ENCODE measurements at regions not wholly inside any gene's neighbourhood (a gene's known extent, or its start where the extent isn't known, plus 50 kb on each side); places are given as distances from the start of the nearest gene placed in this dataset.

- Histone ChIP-seq H3K4me3 (no peak overlapping the region), H4K20me1 (ENCODE audit: insufficient read depth) (no peaks in the 10 kb centered on the region), H3K36me3 (ENCODE audit: low read depth) (no peaks in the 10 kb centered on the region), H3K9me3 (ENCODE audit: low read depth) (no peaks in the 10 kb centered on the region), H3K27ac (no peak overlapping the region), H3K9ac (no peak overlapping the region), H3F3A (ENCODE audit: insufficient read depth) (no peaks in the 10 kb centered on the region), H3K79me2 (ENCODE audit: insufficient read depth) (no peaks in the 10 kb centered on the region), H3K27me3 (replicated peaks; ENCODE audit: insufficient read depth) (no peaks in the 10 kb centered on the region), H3K9me2 (ENCODE audit: insufficient read depth) (no peaks in the 10 kb centered on the region), H2AFZ (no peak overlapping the region), H3K4me2 (ENCODE audit: unreplicated experiment) (no peak overlapping the region), H3K4me1 (ENCODE audit: insufficient read depth) (no peaks in the 10 kb centered on the region)
- 14 to 17% methylated on average over 2 of the region's 2 CpGs for WGBS, 2 experiments (ENCODE audit: low coverage in 1 of 2, low lambda C conversion rate in 2 of 2, missing lambda C conversion rate in 2 of 2)
- DNase-seq, result no peak
- TF ChIP-seq EZH2phosphoT487 (IDR thresholded peaks at IDR 0.05; ENCODE audit: insufficient read depth, low read depth) (no peak), EZH2 (IDR thresholded peaks at IDR 0.05; ENCODE audit: insufficient read depth, poor library complexity, severe bottlenecking) (no peak)
- in situ Hi-C loops (cut with MboI), result no loop called here
Observed at GRCh38 chr10:10233229-10233628, 784.4 kb upstream of the CELF2 start.

GRCh38 chr10:10235003-10235402, 782.7 kb upstream of the CELF2 start:
- no peak overlapping the region for H2AFZ ChIP-seq
- H3K9me2 ChIP-seq (ENCODE audit: insufficient read depth), result no peaks in the 10 kb centered on the region
- in situ Hi-C loops (cut with MboI), result no loop called here
- no peaks in the 10 kb centered on the region for H4K20me1 ChIP-seq (ENCODE audit: insufficient read depth)
- H3K27me3 ChIP-seq (replicated peaks; ENCODE audit: insufficient read depth), result no peaks in the 10 kb centered on the region
- no peaks in the 10 kb centered on the region for H3K79me2 ChIP-seq (ENCODE audit: insufficient read depth)
- 35 to 48% methylated on average over 3 of the region's 3 CpGs for WGBS, 2 experiments (ENCODE audit: low coverage in 1 of 2, low lambda C conversion rate in 2 of 2, missing lambda C conversion rate in 2 of 2)
- TF ChIP-seq EZH2 (IDR thresholded peaks at IDR 0.05; ENCODE audit: insufficient read depth, poor library complexity, severe bottlenecking), result no peak
- TF ChIP-seq EZH2phosphoT487 (IDR thresholded peaks at IDR 0.05; ENCODE audit: insufficient read depth, low read depth), result no peak
- no peaks in the 10 kb centered on the region for H3K4me1 ChIP-seq (ENCODE audit: insufficient read depth)
- H3K9ac ChIP-seq, result no peak overlapping the region
- no peak overlapping the region for H3K27ac ChIP-seq
- no peaks in the 10 kb centered on the region for H3K36me3 ChIP-seq (ENCODE audit: low read depth)
- H3F3A ChIP-seq (ENCODE audit: insufficient read depth), result no peaks in the 10 kb centered on the region
- H3K4me3 ChIP-seq, result no peak overlapping the region
- no peak overlapping the region for H3K4me2 ChIP-seq (ENCODE audit: unreplicated experiment)
- H3K9me3 ChIP-seq (ENCODE audit: low read depth), result no peaks in the 10 kb centered on the region
- no peak for DNase-seq

GRCh38 chr10:10247585-10247984, 770.1 kb upstream of the CELF2 start:
- 29 to 35% methylated on average over 6 of the region's 6 CpGs for WGBS, 2 experiments (ENCODE audit: low coverage in 1 of 2, low lambda C conversion rate in 2 of 2, missing lambda C conversion rate in 2 of 2)
- no peak overlapping the region for H3K4me2 ChIP-seq (ENCODE audit: unreplicated experiment)
- no peak for DNase-seq
- H3K9ac ChIP-seq, result no peak overlapping the region
- no peaks in the 10 kb centered on the region for H3K36me3 ChIP-seq (ENCODE audit: low read depth)
- TF ChIP-seq EZH2 (IDR thresholded peaks at IDR 0.05; ENCODE audit: insufficient read depth, poor library complexity, severe bottlenecking), result no peak
- no peak for TF ChIP-seq EZH2phosphoT487 (IDR thresholded peaks at IDR 0.05; ENCODE audit: insufficient read depth, low read depth)
- H3K9me3 ChIP-seq (ENCODE audit: low read depth), result no peaks in the 10 kb centered on the region
- no peak overlapping the region for H3K27ac ChIP-seq
- no peaks in the 10 kb centered on the region for H3F3A ChIP-seq (ENCODE audit: insufficient read depth)
- in situ Hi-C loops (cut with MboI), result no loop called here
- H3K4me3 ChIP-seq, result no peak overlapping the region
- H3K27me3 ChIP-seq (replicated peaks; ENCODE audit: insufficient read depth), result no peaks in the 10 kb centered on the region
- H4K20me1 ChIP-seq (ENCODE audit: insufficient read depth), result no peaks in the 10 kb centered on the region
- H2AFZ ChIP-seq, result no peak overlapping the region
- H3K4me1 ChIP-seq (ENCODE audit: insufficient read depth), result no peaks in the 10 kb centered on the region
- H3K79me2 ChIP-seq (ENCODE audit: insufficient read depth), result no peaks in the 10 kb centered on the region
- no peaks in the 10 kb centered on the region for H3K9me2 ChIP-seq (ENCODE audit: insufficient read depth)

GRCh38 chr10:10256860-10257259, 760.8 kb upstream of the CELF2 start:
- H3K36me3 ChIP-seq (ENCODE audit: low read depth), result no peaks in the 10 kb centered on the region
- no peaks in the 10 kb centered on the region for H3K79me2 ChIP-seq (ENCODE audit: insufficient read depth)
- no peaks in the 10 kb centered on the region for H4K20me1 ChIP-seq (ENCODE audit: insufficient read depth)
- H3K4me2 ChIP-seq (ENCODE audit: unreplicated experiment), result no peak overlapping the region
- H3K27me3 ChIP-seq (replicated peaks; ENCODE audit: insufficient read depth), result no peaks in the 10 kb centered on the region
- H3K9me3 ChIP-seq (ENCODE audit: low read depth), result no peaks in the 10 kb centered on the region
- no peak overlapping the region for H2AFZ ChIP-seq
- in situ Hi-C loops (cut with MboI), result no loop called here
- H3K27ac ChIP-seq, result no peak overlapping the region
- no peak for DNase-seq
- H3F3A ChIP-seq (ENCODE audit: insufficient read depth), result no peaks in the 10 kb centered on the region
- H3K9ac ChIP-seq, result no peak overlapping the region
- WGBS, 2 experiments (ENCODE audit: low coverage in 1 of 2, low lambda C conversion rate in 2 of 2, missing lambda C conversion rate in 2 of 2), result 4 to 9% methylated on average over 3 of the region's 3 CpGs
- no peaks in the 10 kb centered on the region for H3K4me1 ChIP-seq (ENCODE audit: insufficient read depth)
- TF ChIP-seq EZH2phosphoT487 (IDR thresholded peaks at IDR 0.05; ENCODE audit: insufficient read depth, low read depth) (no peak), EZH2 (IDR thresholded peaks at IDR 0.05; ENCODE audit: insufficient read depth, poor library complexity, severe bottlenecking) (no peak)
- H3K4me3 ChIP-seq, result no peak overlapping the region
- no peaks in the 10 kb centered on the region for H3K9me2 ChIP-seq (ENCODE audit: insufficient read depth)

GRCh38 chr10:10259013-10259412, 758.7 kb upstream of the CELF2 start:
- TF ChIP-seq EZH2phosphoT487 (IDR thresholded peaks at IDR 0.05; ENCODE audit: insufficient read depth, low read depth) (no peak), EZH2 (IDR thresholded peaks at IDR 0.05; ENCODE audit: insufficient read depth, poor library complexity, severe bottlenecking) (no peak)
- Histone ChIP-seq H3K4me1 (ENCODE audit: insufficient read depth) (no peaks in the 10 kb centered on the region), H3F3A (ENCODE audit: insufficient read depth) (no peaks in the 10 kb centered on the region), H3K9me3 (ENCODE audit: low read depth) (no peaks in the 10 kb centered on the region), H3K4me2 (ENCODE audit: unreplicated experiment) (no peak overlapping the region), H3K27me3 (replicated peaks; ENCODE audit: insufficient read depth) (no peaks in the 10 kb centered on the region), H3K36me3 (ENCODE audit: low read depth) (no peaks in the 10 kb centered on the region), H2AFZ (no peak overlapping the region), H3K27ac (no peak overlapping the region), H3K4me3 (no peak overlapping the region), H3K79me2 (ENCODE audit: insufficient read depth) (no peaks in the 10 kb centered on the region), H3K9me2 (ENCODE audit: insufficient read depth) (no peaks in the 10 kb centered on the region), H4K20me1 (ENCODE audit: insufficient read depth) (no peaks in the 10 kb centered on the region), H3K9ac (no peak overlapping the region)
- DNase-seq, result no peak
- in situ Hi-C loops (cut with MboI), result no loop called here
- WGBS, 2 experiments (ENCODE audit: low coverage in 1 of 2, low lambda C conversion rate in 2 of 2, missing lambda C conversion rate in 2 of 2), result 64 to 67% methylated on average over 4 of the region's 4 CpGs
